Stimulated activated CD8-positive, alpha-beta memory T cell treated with anti-CD3 and anti-CD28 coated beads, Interleukin-2, amount 100 ng/mL, for 48 hours (primary cell): ENCODE measurements at regions not wholly inside any gene's neighbourhood (a gene's known extent, or its start where the extent isn't known, plus 50 kb on each side); places are given as distances from the start of the nearest gene placed in this dataset.

ENCODE experiments used
- DNase-seq, 2 donors: peaks; one replicate each; pipeline ENCODE4 v3.0.0-alpha.2; 2020; ENCODE audit warnings: low read depth in 2 of 2

- DNase-seq = no peak
Measured at GRCh38 chr1:193681422-193681821, 495.0 kb upstream of the B3GALT2 start.

- DNase-seq = no peak
Measured at GRCh38 chr1:193680924-193681316, 494.5 kb upstream of the B3GALT2 start.

- no peak for DNase-seq
Measured at GRCh38 chr1:193680247-193680923, 494.0 kb upstream of the B3GALT2 start.

GRCh38 chr1:193677874-193678273, 491.5 kb upstream of the B3GALT2 start:
- DNase-seq = no peak

GRCh38 chr1:193676996-193677549, 490.7 kb upstream of the B3GALT2 start:
- DNase-seq = no peak

GRCh38 chr1:193674292-193674944, 488.0 kb upstream of the B3GALT2 start:
- no peak for DNase-seq

GRCh38 chr1:193666485-193667083, 480.2 kb upstream of the B3GALT2 start:
- DNase-seq = no peak

GRCh38 chr1:193663965-193664364, 477.6 kb upstream of the B3GALT2 start:
- no peak for DNase-seq

GRCh38 chr1:193662030-193662429, 475.6 kb upstream of the B3GALT2 start:
- no peak for DNase-seq

GRCh38 chr1:193661385-193661784, 475.0 kb upstream of the B3GALT2 start:
- no peak for DNase-seq

GRCh38 chr1:193660428-193660827, 474.0 kb upstream of the B3GALT2 start:
- DNase-seq = no peak

- no peak for DNase-seq
Measured at GRCh38 chr1:193658691-193659090, 472.3 kb upstream of the B3GALT2 start.

- no peak for DNase-seq
Measured at GRCh38 chr1:193658081-193658480, 471.7 kb upstream of the B3GALT2 start.

GRCh38 chr1:193657552-193657951, 471.1 kb upstream of the B3GALT2 start:
- DNase-seq = no peak

GRCh38 chr1:193656841-193657240, 470.4 kb upstream of the B3GALT2 start:
- no peak for DNase-seq

GRCh38 chr1:193654951-193655735, 468.7 kb upstream of the B3GALT2 start:
- DNase-seq = no peak

GRCh38 chr1:193649587-193649986, 463.2 kb upstream of the B3GALT2 start:
- DNase-seq = no peak

- no peak for DNase-seq
Measured at GRCh38 chr1:193634876-193635275, 448.5 kb upstream of the B3GALT2 start.

- no peak for DNase-seq
Measured at GRCh38 chr1:193634470-193634869, 448.1 kb upstream of the B3GALT2 start.

- DNase-seq = no peak
Measured at GRCh38 chr1:193633991-193634390, 447.6 kb upstream of the B3GALT2 start.

GRCh38 chr1:193633093-193633492, 446.7 kb upstream of the B3GALT2 start:
- no peak for DNase-seq

- no peak for DNase-seq
Measured at GRCh38 chr1:193631306-193631705, 444.9 kb upstream of the B3GALT2 start.
